OCI-LY1 (cell line): ENCODE measurements at regions not wholly inside any gene's neighbourhood (a gene's known extent, or its start where the extent isn't known, plus 50 kb on each side); places are given as distances from the start of the nearest gene placed in this dataset.

Source experiments
- CTCF ChIP-seq: fragments of 200-600 bp; sonication (generic), shearing (Covaris generic); IDR thresholded peaks from 2 replicates; pipeline ENCODE4 v1.5.1; 2017; ENCODE audit warnings: mild to moderate bottlenecking, antibody characterized with exemption, low read length, moderate library complexity, mixed read lengths
- EZH2 ChIP-seq: fragments of 200-600 bp; sonication (generic), shearing (Covaris generic); IDR thresholded peaks from 2 replicates; pipeline ENCODE4 v1.8.0; 2017; ENCODE audit warnings: borderline replicate concordance, mixed run types, mild to moderate bottlenecking, antibody characterized with exemption, low read length, moderate library complexity, mixed read lengths

DNA sequence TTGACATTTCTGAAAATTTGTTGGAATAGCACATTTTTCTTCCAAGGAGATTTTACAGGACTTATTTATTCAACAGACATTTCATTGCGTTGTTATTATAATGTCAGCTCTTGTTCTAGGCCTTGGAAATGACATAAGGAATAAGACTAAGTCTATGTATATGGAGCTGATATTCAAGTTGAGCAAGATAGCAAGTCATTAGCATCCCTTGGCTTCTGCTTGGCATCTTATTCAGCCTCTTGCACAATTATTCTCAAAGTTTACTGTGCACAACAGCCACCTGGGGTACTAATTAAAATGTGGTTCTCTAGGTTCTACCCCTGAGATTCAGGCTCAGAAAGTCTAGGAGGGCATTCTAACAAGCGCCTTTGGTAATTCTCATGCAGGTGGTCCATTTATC lies 304.8 kb upstream of the DDI1 start:
- TF ChIP-seq CTCF: no peak
- TF ChIP-seq EZH2: no peak
